Large intestine (tissue), 3 donors: ENCODE measurements at regions not wholly inside any gene's neighbourhood (a gene's known extent, or its start where the extent isn't known, plus 50 kb on each side); places are given as distances from the start of the nearest gene placed in this dataset.
"Not testable (repeated sequence)": the region's sequence is repeated elsewhere in the genome, so short reads cannot be mapped to it uniquely, and the experiment has no call there.

Source experiments
- DNase-seq, 2 donors: peaks; one replicate each; pipeline versions ENCODE4 v3.0.0 to v3.0.0-alpha.2; 2013
- H3K27ac ChIP-seq: one replicate; pipeline ENCODE4 v1.5.1; 2013; ENCODE audit warnings: low read length
- H3K27me3 ChIP-seq: 2 replicates; pipeline ENCODE4 v1.6.1; 2013; ENCODE audit warnings: low read length; ENCODE audit not compliant: control insufficient read depth, insufficient read depth
- H3K36me3 ChIP-seq: 2 replicates; pipeline ENCODE4 v1.6.1; 2013; ENCODE audit warnings: low read length; ENCODE audit not compliant: control insufficient read depth, insufficient read depth
- H3K4me1 ChIP-seq: one replicate; pipeline ENCODE4 v1.6.1; 2013; ENCODE audit warnings: low read length; ENCODE audit not compliant: control insufficient read depth, insufficient read depth
- H3K4me3 ChIP-seq: one replicate; pipeline ENCODE4 v1.5.1; 2013; ENCODE audit warnings: low read length
- H3K9me3 ChIP-seq: one replicate; pipeline ENCODE4 v1.6.1; 2013; ENCODE audit warnings: mild to moderate bottlenecking, low read depth, low read length, moderate library complexity; ENCODE audit not compliant: control insufficient read depth
- WGBS: methylation state at CpG from one replicate; pipeline ENCODE4 v1.1.5; 2013; ENCODE audit warnings: low lambda C conversion rate; ENCODE audit not compliant: insufficient coverage; 5-methylcytosine and 5-hydroxymethylcytosine counted together

DNA sequence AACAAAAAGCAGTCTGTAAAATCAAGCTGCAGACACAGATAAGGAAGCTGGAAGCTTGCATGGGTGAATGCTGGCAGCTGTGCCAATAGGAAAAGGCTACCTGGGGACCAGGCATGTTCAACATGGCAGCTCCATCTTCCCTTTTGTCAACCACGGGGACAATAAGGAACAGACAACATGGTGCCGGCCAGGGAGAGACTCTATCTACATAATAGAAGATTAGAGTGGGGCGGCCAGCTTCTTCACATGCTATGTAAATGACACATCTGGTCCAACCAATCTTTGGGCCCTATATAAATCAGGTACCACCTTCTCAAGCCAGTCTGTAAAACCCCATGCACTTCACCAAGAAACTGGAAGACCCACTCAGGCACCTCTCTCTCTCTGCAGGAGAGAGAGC lies 157.6 kb downstream of the SUDS3 start:
- no peak overlapping the region for H3K27ac ChIP-seq
- WGBS = no CpG with 5 or more reads among the region's 3 CpGs
- H3K27me3 ChIP-seq = no peaks in the 10 kb centered on the region
- no peak overlapping the region for H3K4me3 ChIP-seq
- no peaks in the 10 kb centered on the region for H3K9me3 ChIP-seq
- no peaks in the 10 kb centered on the region for H3K4me1 ChIP-seq
- DNase-seq = no peak
- no peaks in the 10 kb centered on the region for H3K36me3 ChIP-seq

DNA sequence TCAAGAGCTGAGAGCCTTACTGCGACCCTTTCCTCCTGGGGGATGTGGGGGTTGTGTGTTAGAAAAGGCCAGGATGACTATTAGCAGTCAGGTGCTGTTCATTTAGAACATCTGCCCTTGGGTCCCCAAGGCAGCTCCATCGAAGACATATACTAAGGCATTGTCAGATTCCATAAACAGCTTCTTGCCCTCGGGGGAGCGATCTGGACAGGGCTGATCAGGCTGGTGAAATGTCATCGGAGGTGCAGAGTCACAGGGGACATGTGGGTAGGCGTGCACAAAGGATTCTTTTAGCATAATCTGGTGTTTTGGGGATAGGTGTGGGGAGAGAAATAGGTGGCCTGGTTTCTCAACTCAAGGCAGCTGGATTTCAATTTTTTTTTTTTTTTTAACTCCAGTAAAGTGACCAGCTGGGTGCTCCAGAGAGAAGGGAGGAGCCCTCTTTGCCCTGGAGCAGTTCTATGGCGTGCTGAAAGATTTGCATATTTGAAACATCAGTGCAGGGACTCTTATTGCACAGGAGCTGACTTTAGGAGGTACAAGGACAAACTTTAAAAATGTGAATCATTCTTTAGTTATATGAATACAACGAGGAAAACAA lies 160.1 kb downstream of the SUDS3 start:
- no peaks in the 10 kb centered on the region for H3K36me3 ChIP-seq
- H3K27me3 ChIP-seq = no peaks in the 10 kb centered on the region
- no peak for DNase-seq
- no peaks in the 10 kb centered on the region for H3K9me3 ChIP-seq
- no peak overlapping the region for H3K4me3 ChIP-seq
- no CpG with 5 or more reads among the region's 8 CpGs for WGBS
- H3K4me1 ChIP-seq = no peaks in the 10 kb centered on the region
- no peak overlapping the region for H3K27ac ChIP-seq

DNA sequence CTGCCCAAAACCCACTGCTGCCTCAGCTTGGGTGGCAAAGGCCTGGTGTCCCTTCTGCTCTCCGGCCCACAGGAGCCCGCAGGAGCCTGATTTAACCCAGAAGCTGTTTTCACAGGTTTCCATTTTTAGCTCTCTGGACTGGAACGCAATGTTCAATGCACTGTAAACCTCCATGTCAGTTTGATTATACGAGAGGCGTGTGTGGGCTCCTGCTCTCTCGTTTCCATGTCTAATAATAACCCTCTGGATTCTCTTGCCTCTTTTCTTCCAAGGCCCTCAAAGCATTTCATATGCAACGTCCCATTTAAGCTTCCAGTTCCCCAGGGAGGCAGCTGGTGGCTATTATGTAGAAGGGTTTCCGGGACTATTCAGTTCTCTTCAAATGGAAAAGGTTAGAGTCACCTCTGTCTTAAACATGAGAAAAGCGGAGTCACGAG lies 161.1 kb downstream of the SUDS3 start:
- Histone ChIP-seq H3K4me3 (no peak overlapping the region), H3K9me3 (no peaks in the 10 kb centered on the region), H3K27ac (no peak overlapping the region), H3K36me3 (no peaks in the 10 kb centered on the region), H3K4me1 (no peaks in the 10 kb centered on the region), H3K27me3 (no peaks in the 10 kb centered on the region)
- no CpG with 5 or more reads among the region's 10 CpGs for WGBS
- DNase-seq = peak in 1 of 2 donors; percentile 7

DNA sequence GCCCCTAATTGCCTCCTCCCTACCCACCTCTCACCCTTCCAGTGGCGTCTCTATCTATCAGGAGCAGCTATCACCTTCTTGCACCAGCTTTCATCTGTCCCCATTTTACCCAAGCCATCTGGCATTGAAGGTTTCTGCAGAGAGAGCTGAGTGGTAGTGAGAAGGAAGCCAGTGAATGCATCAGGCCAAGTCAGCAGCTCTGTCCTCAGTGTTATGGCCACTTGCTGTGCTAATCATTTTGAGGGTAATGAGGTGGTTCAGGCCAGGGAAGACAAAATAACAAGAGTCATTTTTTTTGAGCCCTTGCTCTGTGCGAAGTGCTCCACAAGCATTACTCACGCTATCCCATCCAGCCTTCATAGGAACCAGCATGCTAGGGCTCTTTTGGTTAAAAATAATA lies 164.7 kb downstream of the SUDS3 start:
- no peak for DNase-seq
- Histone ChIP-seq H3K27me3 (no peaks in the 10 kb centered on the region), H3K27ac (no peak overlapping the region), H3K4me3 (no peak overlapping the region), H3K4me1 (no peaks in the 10 kb centered on the region), H3K9me3 (no peaks in the 10 kb centered on the region), H3K36me3 (no peaks in the 10 kb centered on the region)
- WGBS = no CpG with 5 or more reads among the region's 3 CpGs

DNA sequence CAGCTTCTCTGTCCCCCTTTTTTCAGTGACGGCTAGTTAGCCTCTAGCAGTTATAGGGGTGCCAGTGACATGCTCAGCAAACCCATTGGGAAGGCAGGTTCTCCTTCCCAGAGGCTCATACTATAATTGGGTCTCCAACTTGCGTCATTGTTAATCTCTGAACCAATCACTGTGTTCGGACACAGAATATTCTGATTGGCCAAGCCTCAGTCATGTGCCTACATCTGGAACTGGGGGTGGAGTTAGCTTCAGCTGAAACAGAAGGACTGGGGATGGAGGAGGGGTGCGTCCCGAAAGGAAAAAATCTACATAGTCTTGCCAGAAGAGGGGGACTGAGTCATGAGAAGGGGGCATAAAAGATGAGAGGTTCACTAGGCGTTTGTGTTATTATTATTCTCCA lies 165.6 kb downstream of the SUDS3 start:
- Histone ChIP-seq H3K36me3 (no peaks in the 10 kb centered on the region), H3K4me1 (no peaks in the 10 kb centered on the region), H3K9me3 (no peaks in the 10 kb centered on the region), H3K27me3 (no peaks in the 10 kb centered on the region), H3K27ac (no peak overlapping the region), H3K4me3 (no peak overlapping the region)
- WGBS = 96% methylated on average over 4 of the region's 6 CpGs
- no peak for DNase-seq

DNA sequence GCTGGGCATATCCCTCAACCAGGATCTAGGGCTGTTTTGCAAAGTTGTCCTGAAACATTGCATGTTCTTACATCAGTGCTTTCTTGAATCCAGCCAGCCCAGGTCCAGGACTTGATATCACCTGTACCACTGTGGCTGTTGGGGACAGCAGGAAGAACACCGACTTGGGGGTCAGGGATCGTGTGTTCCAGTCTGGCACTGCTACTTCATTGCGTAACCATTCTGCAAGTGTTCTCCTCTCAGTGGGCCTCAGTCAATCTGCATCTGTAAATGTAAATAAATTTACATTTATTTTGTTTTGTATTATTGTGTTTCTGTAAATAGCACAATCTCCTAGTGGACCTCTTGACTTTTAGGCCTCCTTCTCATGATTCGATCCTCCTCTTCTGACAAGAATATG lies 167.3 kb downstream of the SUDS3 start:
- no peaks in the 10 kb centered on the region for H3K36me3 ChIP-seq
- no peaks in the 10 kb centered on the region for H3K9me3 ChIP-seq
- whole genome bisulfite sequencing = 100% methylated on average over 1 of the region's 4 CpGs
- no peak for DNase-seq
- H3K27ac ChIP-seq = no peak overlapping the region
- no peak overlapping the region for H3K4me3 ChIP-seq
- H3K4me1 ChIP-seq = no peaks in the 10 kb centered on the region
- no peaks in the 10 kb centered on the region for H3K27me3 ChIP-seq

DNA sequence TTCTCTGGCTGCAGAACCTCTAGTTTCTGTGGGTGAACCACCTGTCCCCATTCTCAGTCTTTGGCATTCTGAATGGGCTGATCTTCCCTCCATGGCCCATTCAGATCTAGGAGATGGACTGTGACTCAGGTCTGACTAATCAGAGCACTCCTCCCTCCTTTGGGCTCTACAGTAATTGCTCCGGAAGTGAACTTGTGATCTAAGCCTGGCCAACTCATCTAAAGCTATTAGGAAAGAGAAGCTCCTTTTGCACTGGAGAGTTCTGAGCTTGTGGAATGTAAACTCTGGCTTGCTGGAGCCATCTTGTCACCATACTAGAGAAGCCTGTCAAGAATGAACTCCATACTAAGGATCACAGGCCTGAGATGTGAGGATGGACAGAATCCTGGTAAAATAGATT lies 168.2 kb downstream of the SUDS3 start:
- no peak overlapping the region for H3K27ac ChIP-seq
- H3K27me3 ChIP-seq = no peaks in the 10 kb centered on the region
- H3K36me3 ChIP-seq = no peaks in the 10 kb centered on the region
- no peaks in the 10 kb centered on the region for H3K4me1 ChIP-seq
- H3K9me3 ChIP-seq = no peaks in the 10 kb centered on the region
- no peak overlapping the region for H3K4me3 ChIP-seq
- no CpG with 5 or more reads among the region's 1 CpG for WGBS
- DNase-seq = no peak

DNA sequence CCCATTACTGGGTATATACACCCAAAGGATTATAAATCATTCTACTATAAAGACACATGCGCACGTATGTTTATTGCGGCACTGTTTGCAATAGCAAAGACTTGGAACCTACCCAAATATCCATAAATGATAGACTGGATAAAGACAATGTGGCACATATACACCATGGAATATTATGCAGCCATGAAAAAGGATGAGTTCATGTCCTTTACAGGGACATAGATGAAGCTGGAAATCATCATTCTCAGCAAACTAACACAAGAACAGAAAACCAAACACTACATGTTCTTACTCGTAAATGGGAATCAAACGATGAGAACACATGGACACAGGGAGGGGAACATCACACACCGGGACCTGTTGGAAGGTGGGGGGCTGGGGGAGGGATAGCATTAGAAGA lies 171.3 kb downstream of the SUDS3 start:
- H3K27ac ChIP-seq, H3K36me3 ChIP-seq, H3K4me3 ChIP-seq, H3K9me3 ChIP-seq, H3K27me3 ChIP-seq, DNase-seq, H3K4me1 ChIP-seq: not testable (repeated sequence)
- WGBS = no CpG with 5 or more reads among the region's 6 CpGs

DNA sequence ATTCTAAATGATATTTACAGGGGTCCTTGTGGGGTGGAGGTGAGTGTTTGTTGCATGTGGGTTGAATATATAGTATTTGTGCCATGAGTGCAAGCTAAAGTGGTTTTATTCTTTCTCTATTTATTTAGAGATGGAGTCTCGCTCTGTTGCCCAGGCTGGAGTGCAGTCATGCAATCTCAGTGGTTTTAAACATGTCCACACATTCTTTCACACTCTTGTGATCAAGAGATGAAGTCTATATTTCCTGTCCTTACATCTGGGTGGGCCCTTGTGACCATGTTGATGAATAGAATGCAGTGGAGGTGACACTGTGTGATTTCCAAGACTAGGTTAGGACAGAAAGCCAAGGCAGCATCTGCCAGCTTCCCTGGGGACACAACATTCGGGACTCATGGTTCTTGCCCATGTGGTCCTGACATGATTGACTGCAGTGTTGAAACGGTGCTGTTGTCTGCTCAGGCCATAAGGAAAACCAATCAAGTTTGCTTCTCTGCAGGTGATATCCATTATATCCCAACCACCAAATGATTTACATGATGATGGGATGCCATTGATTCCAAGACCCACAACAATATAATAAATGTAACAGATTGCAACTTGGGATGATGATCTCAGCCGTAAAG lies 172.6 kb downstream of the SUDS3 start:
- no peaks in the 10 kb centered on the region for H3K36me3 ChIP-seq
- no CpG with 5 or more reads among the region's 4 CpGs for WGBS
- H3K27me3 ChIP-seq = no peaks in the 10 kb centered on the region
- H3K27ac ChIP-seq = no peak overlapping the region
- H3K4me3 ChIP-seq = no peak overlapping the region
- no peak for DNase-seq
- no peaks in the 10 kb centered on the region for H3K4me1 ChIP-seq
- no peaks in the 10 kb centered on the region for H3K9me3 ChIP-seq

DNA sequence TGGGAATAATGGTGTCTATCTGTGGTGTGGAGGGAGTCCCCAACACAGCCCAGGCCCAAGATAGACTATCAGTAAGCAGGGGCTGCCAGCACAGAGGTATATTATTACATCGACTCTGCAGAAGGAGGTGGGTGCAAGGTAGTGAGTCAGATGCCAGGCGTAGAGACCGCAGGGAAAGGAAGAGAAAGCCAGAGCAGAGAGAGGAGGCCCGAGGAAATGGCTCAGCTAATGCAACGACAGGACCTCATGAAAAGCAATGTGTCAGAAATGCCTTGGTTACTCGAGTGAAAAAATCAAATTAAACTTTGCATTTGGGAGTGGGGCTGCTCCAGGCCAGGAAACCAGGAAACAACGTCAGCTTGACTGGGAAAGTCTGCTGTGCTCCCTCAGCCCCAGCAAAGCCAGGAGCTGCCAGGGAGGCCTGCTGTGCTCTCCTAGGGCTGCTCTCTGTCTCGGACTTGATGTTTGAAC lies 173.2 kb downstream of the SUDS3 start:
- Histone ChIP-seq H3K9me3 (no peaks in the 10 kb centered on the region), H3K4me3 (no peak overlapping the region), H3K27ac (no peak overlapping the region), H3K36me3 (no peaks in the 10 kb centered on the region), H3K4me1 (no peaks in the 10 kb centered on the region), H3K27me3 (no peaks in the 10 kb centered on the region)
- WGBS = 83% methylated on average over 2 of the region's 8 CpGs
- no peak for DNase-seq
